ENCODE measurements at regions not wholly inside any gene's neighbourhood (a gene's known extent, or its start where the extent isn't known, plus 50 kb on each side); places are given as distances from the start of the nearest gene placed in this dataset.

- Histone ChIP-seq H3K9me3 (no peaks in the 10 kb centered on the region), H3K4me3 (no peak overlapping the region), H3K27ac (no peak overlapping the region), H3K36me3 (no peaks in the 10 kb centered on the region), H3K27me3 (no peaks in the 10 kb centered on the region), H3K4me1 (no peaks in the 10 kb centered on the region)
- DNase-seq, result no peak
- TF ChIP-seq POLR2A (IDR thresholded peaks at IDR 0.05) (no peak), CTCF (IDR thresholded peaks at IDR 0.05) (no peak)
Measured at GRCh38 chr1:195768377-195768776, 839.9 kb downstream of the KCNT2 start.

GRCh38 chr1:195766709-195767108 is 841.5 kb downstream of the KCNT2 start:
- H3K4me1 ChIP-seq, result no peaks in the 10 kb centered on the region
- no peaks in the 10 kb centered on the region for H3K27me3 ChIP-seq
- no peak overlapping the region for H3K27ac ChIP-seq
- no peak overlapping the region for H3K4me3 ChIP-seq
- TF ChIP-seq CTCF (IDR thresholded peaks at IDR 0.05) (no peak), POLR2A (IDR thresholded peaks at IDR 0.05) (no peak)
- no peaks in the 10 kb centered on the region for H3K9me3 ChIP-seq
- H3K36me3 ChIP-seq, result no peaks in the 10 kb centered on the region
- DNase-seq, result no peak

- no peaks in the 10 kb centered on the region for H3K36me3 ChIP-seq
- no peak for DNase-seq
- no peak overlapping the region for H3K4me3 ChIP-seq
- H3K9me3 ChIP-seq, result no peaks in the 10 kb centered on the region
- H3K27me3 ChIP-seq, result no peaks in the 10 kb centered on the region
- no peak overlapping the region for H3K27ac ChIP-seq
- H3K4me1 ChIP-seq, result no peaks in the 10 kb centered on the region
- no peak for TF ChIP-seq POLR2A (IDR thresholded peaks at IDR 0.05)
- no peak for TF ChIP-seq CTCF (IDR thresholded peaks at IDR 0.05)
Measured at GRCh38 chr1:195765099-195765498, 843.1 kb downstream of the KCNT2 start.

- H3K9me3 ChIP-seq, result no peaks in the 10 kb centered on the region
- H3K36me3 ChIP-seq, result no peaks in the 10 kb centered on the region
- H3K4me3 ChIP-seq, result no peak overlapping the region
- DNase-seq, result no peak
- no peaks in the 10 kb centered on the region for H3K4me1 ChIP-seq
- TF ChIP-seq POLR2A (IDR thresholded peaks at IDR 0.05), result no peak
- no peak for TF ChIP-seq CTCF (IDR thresholded peaks at IDR 0.05)
- no peaks in the 10 kb centered on the region for H3K27me3 ChIP-seq
- no peak overlapping the region for H3K27ac ChIP-seq
Measured at GRCh38 chr1:195763907-195764374, 844.3 kb downstream of the KCNT2 start.

GRCh38 chr1:195763146-195763906 is 844.9 kb downstream of the KCNT2 start:
- Histone ChIP-seq H3K27ac (no peak overlapping the region), H3K36me3 (no peaks in the 10 kb centered on the region), H3K4me1 (no peaks in the 10 kb centered on the region), H3K4me3 (no peak overlapping the region), H3K27me3 (no peaks in the 10 kb centered on the region), H3K9me3 (no peaks in the 10 kb centered on the region)
- TF ChIP-seq CTCF (IDR thresholded peaks at IDR 0.05) (no peak), POLR2A (IDR thresholded peaks at IDR 0.05) (no peak)
- no peak for DNase-seq
